GM23338 (cell line): ENCODE measurements at regions not wholly inside any gene's neighbourhood (a gene's known extent, or its start where the extent isn't known, plus 50 kb on each side); places are given as distances from the start of the nearest gene placed in this dataset.

ENCODE experiments used
- ATAC-seq: fragments of 200-7000 bp; cut with Tn5 transposase; 3 replicates; pipeline ENCODE4 v1.9.1; 2020
- DNase-seq: peaks from one replicate; pipeline ENCODE4 v3.0.0-alpha.2; 2015; ENCODE audit warnings: low spot score
- H2AFZ ChIP-seq: fragments of 200-600 bp; sonication (generic); 2 replicates; pipeline ENCODE4 v1.8.0; 2016; ENCODE audit warnings: antibody characterized with exemption, mild to moderate bottlenecking, moderate library complexity
- H3F3A ChIP-seq: fragments of 200-600 bp; sonication (generic); replicated peaks from 2 replicates; pipeline ENCODE4 v1.8.0; 2017; ENCODE audit warnings: antibody characterized with exemption, mixed run types, low read depth
- H3K27ac ChIP-seq: fragments of 200-600 bp; sonication (generic); 2 replicates; pipeline ENCODE4 v1.6.1; 2016; ENCODE audit warnings: low read depth
- H3K27me3 ChIP-seq: fragments of 200-600 bp; sonication (generic); 2 replicates; pipeline ENCODE4 v1.8.0; 2016; ENCODE audit warnings: mild to moderate bottlenecking, mixed run types, moderate library complexity; ENCODE audit not compliant: insufficient read depth
- H3K36me3 ChIP-seq: fragments of 200-600 bp; sonication (generic); 2 replicates; pipeline ENCODE4 v1.8.0; 2016; ENCODE audit warnings: mild to moderate bottlenecking; ENCODE audit not compliant: insufficient read depth
- H3K4me1 ChIP-seq: fragments of 200-600 bp; sonication (generic); 2 replicates; pipeline ENCODE4 v1.8.0; 2016; ENCODE audit warnings: mild to moderate bottlenecking, moderate library complexity; ENCODE audit not compliant: insufficient read depth
- H3K4me2 ChIP-seq: fragments of 200-600 bp; sonication (generic); 2 replicates; pipeline ENCODE4 v1.7.1; 2017; ENCODE audit warnings: mixed run types
- H3K4me3 ChIP-seq: fragments of 200-600 bp; sonication (generic); 2 replicates; pipeline ENCODE4 v1.6.1; 2016; ENCODE audit warnings: mixed run types
- H3K79me2 ChIP-seq: fragments of 200-600 bp; sonication (generic); replicated peaks from 2 replicates; pipeline ENCODE4 v1.8.0; 2017; ENCODE audit warnings: mild to moderate bottlenecking; ENCODE audit not compliant: insufficient read depth
- H3K9me2 ChIP-seq: fragments of 200-600 bp; sonication (generic); 2 replicates; pipeline ENCODE4 v1.8.0; 2017; ENCODE audit not compliant: insufficient read depth
- H4K20me1 ChIP-seq: fragments of 200-600 bp; sonication (generic); replicated peaks from 2 replicates; pipeline ENCODE4 v1.8.0; 2017; ENCODE audit warnings: mild to moderate bottlenecking; ENCODE audit not compliant: insufficient read depth
- H3K27ac Mint-ChIP-seq: 2 replicates; pipeline ENCODE4 v1.8.0; 2020; ENCODE audit warnings: inconsistent platforms, mild to moderate bottlenecking, moderate library complexity, mixed read lengths
- H3K27me3 Mint-ChIP-seq: 3 replicates; pipeline ENCODE4 v1.8.0; 2022; ENCODE audit warnings: low read depth, mild to moderate bottlenecking, moderate library complexity, mixed read lengths, inconsistent platforms; ENCODE audit not compliant: insufficient read depth, poor library complexity
- H3K36me3 Mint-ChIP-seq: 3 replicates; pipeline ENCODE4 v1.8.0; 2021; ENCODE audit warnings: low read depth, mild to moderate bottlenecking, inconsistent platforms, moderate library complexity, mixed read lengths
- H3K4me1 Mint-ChIP-seq: 3 replicates; pipeline ENCODE4 v1.8.0; 2020; ENCODE audit warnings: mild to moderate bottlenecking, inconsistent platforms, mixed read lengths
- H3K4me3 Mint-ChIP-seq: 3 replicates; pipeline ENCODE4 v1.8.0; 2021; ENCODE audit warnings: moderate library complexity, mild to moderate bottlenecking, inconsistent platforms, mixed read lengths
- H3K9me3 Mint-ChIP-seq: 3 replicates; pipeline ENCODE4 v1.8.0; 2020; ENCODE audit warnings: moderate library complexity, mild to moderate bottlenecking, inconsistent platforms, mixed read lengths
- CREB1 ChIP-seq: fragments of 250-450 bp; sonication (Bioruptor Pico); IDR thresholded peaks from 2 replicates; pipeline ENCODE4 v1.5.0; 2020; ENCODE audit warnings: low read depth, mild to moderate bottlenecking, moderate library complexity
- CTCF ChIP-seq, 2 experiments: fragments of 200-600 bp in 1 of 2; sonication (generic) in 1 of 2; conservative IDR thresholded peaks; 2 replicates each; pipeline versions ENCODE4 v1.5.1 to v1.6.1; 2016 to 2017; ENCODE audit warnings: antibody characterized with exemption in 2 of 2, low read depth in 2 of 2, mild to moderate bottlenecking in 2 of 2, moderate library complexity in 1 of 2
- ETS1 ChIP-seq: IDR thresholded peaks from 2 replicates; pipeline ENCODE4 v1.6.1; 2016; ENCODE audit warnings: antibody characterized with exemption
- EZH2 ChIP-seq: fragments of 200-600 bp; sonication (generic); IDR thresholded peaks from one replicate; pipeline ENCODE4 v1.8.0; 2017; ENCODE audit warnings: antibody characterized with exemption, mild to moderate bottlenecking, low read depth; ENCODE audit not compliant: unreplicated experiment
- EZH2phosphoT487 ChIP-seq: fragments of 200-600 bp; sonication (generic); IDR thresholded peaks from one replicate; pipeline ENCODE4 v1.8.1; 2018; ENCODE audit warnings: antibody characterized with exemption; ENCODE audit not compliant: unreplicated experiment
- JUNB ChIP-seq: IDR thresholded peaks from one replicate; pipeline ENCODE4 v1.6.1; 2016; ENCODE audit warnings: antibody characterized with exemption; ENCODE audit not compliant: unreplicated experiment
- NANOG ChIP-seq: IDR thresholded peaks from 2 replicates; pipeline ENCODE4 v1.6.1; 2016; ENCODE audit warnings: antibody characterized with exemption, borderline replicate concordance
- POLR2AphosphoS5 ChIP-seq: IDR thresholded peaks from 2 replicates; pipeline ENCODE4 v1.6.1; 2016; ENCODE audit warnings: antibody characterized with exemption, low read depth
- STAT1 ChIP-seq: IDR thresholded peaks from one replicate; pipeline ENCODE4 v1.6.1; 2016; ENCODE audit warnings: antibody characterized with exemption; ENCODE audit not compliant: unreplicated experiment
- ZNF114 ChIP-seq: fragments of 250-450 bp; sonication (Bioruptor Pico); IDR thresholded peaks from 2 replicates; pipeline ENCODE4 v1.5.0; 2020; ENCODE audit warnings: mild to moderate bottlenecking, moderate library complexity
- ZNF331 ChIP-seq: fragments of 250-450 bp; sonication (Bioruptor Pico); IDR thresholded peaks from 2 replicates; pipeline ENCODE4 v1.5.0; 2020; ENCODE audit warnings: low read depth, mild to moderate bottlenecking, moderate library complexity
- TF ChIP-seq, protein P1 (sequence below): IDR thresholded peaks from one replicate; pipeline ENCODE4 v1.6.1; 2018; ENCODE audit warnings: antibody characterized with exemption; ENCODE audit not compliant: unreplicated experiment

DNA sequence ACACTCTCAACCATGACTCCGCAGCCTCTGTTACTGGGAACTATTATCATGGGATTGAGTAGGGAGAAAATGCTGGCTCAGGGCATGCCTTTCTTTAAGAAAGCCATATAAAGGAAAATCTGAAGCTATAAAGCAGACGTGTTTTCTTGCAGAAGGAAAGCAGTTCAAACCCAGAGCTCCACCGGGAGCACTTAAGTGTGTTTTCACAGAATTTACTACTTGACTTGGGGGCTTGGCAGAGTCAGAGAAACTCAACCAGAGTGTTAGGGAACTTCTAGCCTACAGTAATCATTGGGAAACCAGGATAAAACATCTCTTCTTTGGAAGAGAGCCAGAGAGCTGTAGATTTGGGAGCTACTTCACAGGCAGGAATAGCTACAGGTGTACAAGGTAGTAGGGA, 283.4 kb upstream of the ADRA1B start (continued):
- no peak for TF ChIP-seq ETS1

- no peaks in the 10 kb centered on the region for H3K4me1 ChIP-seq
- H3K36me3 ChIP-seq: no peaks in the 10 kb centered on the region
- H3K9me2 ChIP-seq: no peaks in the 10 kb centered on the region
- no peaks in the 10 kb centered on the region for H3K27me3 ChIP-seq
- DNase-seq (no peak), ATAC-seq (no peak)
- no peak overlapping the region for H3K4me3 ChIP-seq
- no peak overlapping the region for H2AFZ ChIP-seq
- H3K27ac ChIP-seq: no peak overlapping the region
- H3K79me2 ChIP-seq: no peaks in the 10 kb centered on the region
- H3K4me3 Mint-ChIP-seq: no peak overlapping the region
- H4K20me1 ChIP-seq: no peaks in the 10 kb centered on the region
- no peaks in the 10 kb centered on the region for H3F3A ChIP-seq
- H3K36me3 Mint-ChIP-seq: no peaks in the 10 kb centered on the region
- H3K9me3 Mint-ChIP-seq: no peaks in the 10 kb centered on the region
- H3K4me1 Mint-ChIP-seq: peaks cover 5% of the 10 kb centered on the region; the same call in 2 of the 3 replicates
- TF ChIP-seq JUNB (no peak), STAT1 (no peak), POLR2AphosphoS5 (no peak)
- no peak overlapping the region for H3K27ac Mint-ChIP-seq
- no peak overlapping the region for H3K4me2 ChIP-seq
- H3K27me3 Mint-ChIP-seq: peaks cover 5% of the 10 kb centered on the region
Measured at GRCh38 chr5:159638481-159638880, 277.8 kb upstream of the ADRA1B start.

DNA sequence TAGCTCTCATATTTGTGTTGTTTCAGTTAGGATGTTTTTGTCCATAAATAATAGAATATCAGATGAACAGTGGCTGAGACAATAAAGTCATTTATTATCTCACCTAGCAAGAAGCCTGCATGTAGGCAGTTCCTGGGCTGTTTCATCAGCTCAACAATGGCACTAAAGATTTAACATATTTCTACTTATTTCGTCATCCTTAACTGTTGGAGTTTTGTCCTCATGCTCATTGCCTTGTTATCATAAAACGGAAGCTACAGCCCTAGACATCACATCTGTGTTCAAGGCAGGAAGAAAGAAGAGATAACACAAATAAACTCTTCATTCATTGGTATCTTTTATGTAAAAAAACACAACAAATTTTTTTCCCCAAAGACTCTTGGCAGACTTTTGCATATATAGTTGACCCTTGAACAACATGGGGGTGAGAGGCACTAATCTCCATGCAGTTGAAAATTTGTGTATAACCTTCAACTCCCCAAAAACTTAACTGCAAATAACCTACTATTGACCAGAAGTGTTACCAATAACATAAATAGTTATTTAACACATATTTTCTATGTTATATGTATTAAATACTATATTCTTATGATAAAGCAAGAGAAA, 277.2 kb upstream of the ADRA1B start:
- DNase-seq (no peak), ATAC-seq (no peak)
- Histone ChIP-seq H3K79me2 (no peaks in the 10 kb centered on the region), H3K36me3 (no peaks in the 10 kb centered on the region), H3K4me3 (no peak overlapping the region), H3K4me1 (no peaks in the 10 kb centered on the region), H4K20me1 (no peaks in the 10 kb centered on the region), H2AFZ (no peak overlapping the region), H3K9me2 (no peaks in the 10 kb centered on the region), H3F3A (no peaks in the 10 kb centered on the region), H3K4me2 (no peak overlapping the region), H3K27me3 (no peaks in the 10 kb centered on the region), H3K27ac (no peak overlapping the region)
- Mint-ChIP-seq H3K36me3 (no peaks in the 10 kb centered on the region), H3K27me3 (peaks cover 3% of the 10 kb centered on the region), H3K27ac (no peak overlapping the region), H3K4me3 (no peak overlapping the region), H3K4me1 (peaks cover 5% of the 10 kb centered on the region; the same call in 2 of the 3 replicates), H3K9me3 (no peaks in the 10 kb centered on the region)
- TF ChIP-seq CREB1 (CRISPR knock-in tag) (no peak), ZNF331 (CRISPR knock-in tag) (no peak), POLR2AphosphoS5 (no peak), STAT1 (no peak), ETS1 (no peak), EZH2phosphoT487 (no peak), NANOG (no peak), ZNF114 (CRISPR knock-in tag) (no peak), JUNB (no peak), CTCF (conservative IDR thresholded peaks at IDR 0.05; ENCODE audit: low read depth in 2 of 2) (no peak), EZH2 (no peak)
- TF ChIP-seq, protein P1, sequence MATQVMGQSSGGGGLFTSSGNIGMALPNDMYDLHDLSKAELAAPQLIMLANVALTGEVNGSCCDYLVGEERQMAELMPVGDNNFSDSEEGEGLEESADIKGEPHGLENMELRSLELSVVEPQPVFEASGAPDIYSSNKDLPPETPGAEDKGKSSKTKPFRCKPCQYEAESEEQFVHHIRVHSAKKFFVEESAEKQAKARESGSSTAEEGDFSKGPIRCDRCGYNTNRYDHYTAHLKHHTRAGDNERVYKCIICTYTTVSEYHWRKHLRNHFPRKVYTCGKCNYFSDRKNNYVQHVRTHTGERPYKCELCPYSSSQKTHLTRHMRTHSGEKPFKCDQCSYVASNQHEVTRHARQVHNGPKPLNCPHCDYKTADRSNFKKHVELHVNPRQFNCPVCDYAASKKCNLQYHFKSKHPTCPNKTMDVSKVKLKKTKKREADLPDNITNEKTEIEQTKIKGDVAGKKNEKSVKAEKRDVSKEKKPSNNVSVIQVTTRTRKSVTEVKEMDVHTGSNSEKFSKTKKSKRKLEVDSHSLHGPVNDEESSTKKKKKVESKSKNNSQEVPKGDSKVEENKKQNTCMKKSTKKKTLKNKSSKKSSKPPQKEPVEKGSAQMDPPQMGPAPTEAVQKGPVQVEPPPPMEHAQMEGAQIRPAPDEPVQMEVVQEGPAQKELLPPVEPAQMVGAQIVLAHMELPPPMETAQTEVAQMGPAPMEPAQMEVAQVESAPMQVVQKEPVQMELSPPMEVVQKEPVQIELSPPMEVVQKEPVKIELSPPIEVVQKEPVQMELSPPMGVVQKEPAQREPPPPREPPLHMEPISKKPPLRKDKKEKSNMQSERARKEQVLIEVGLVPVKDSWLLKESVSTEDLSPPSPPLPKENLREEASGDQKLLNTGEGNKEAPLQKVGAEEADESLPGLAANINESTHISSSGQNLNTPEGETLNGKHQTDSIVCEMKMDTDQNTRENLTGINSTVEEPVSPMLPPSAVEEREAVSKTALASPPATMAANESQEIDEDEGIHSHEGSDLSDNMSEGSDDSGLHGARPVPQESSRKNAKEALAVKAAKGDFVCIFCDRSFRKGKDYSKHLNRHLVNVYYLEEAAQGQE: no peak
